ENCODE measurements at regions not wholly inside any gene's neighbourhood (a gene's known extent, or its start where the extent isn't known, plus 50 kb on each side); places are given as distances from the start of the nearest gene placed in this dataset.
A peak's percentile ranks its signal among the peaks of the same experiment; 100 is the strongest.
"Not testable (repeated sequence)": the region's sequence is repeated elsewhere in the genome, so short reads cannot be mapped to it uniquely, and the experiment has no call there.

DNA sequence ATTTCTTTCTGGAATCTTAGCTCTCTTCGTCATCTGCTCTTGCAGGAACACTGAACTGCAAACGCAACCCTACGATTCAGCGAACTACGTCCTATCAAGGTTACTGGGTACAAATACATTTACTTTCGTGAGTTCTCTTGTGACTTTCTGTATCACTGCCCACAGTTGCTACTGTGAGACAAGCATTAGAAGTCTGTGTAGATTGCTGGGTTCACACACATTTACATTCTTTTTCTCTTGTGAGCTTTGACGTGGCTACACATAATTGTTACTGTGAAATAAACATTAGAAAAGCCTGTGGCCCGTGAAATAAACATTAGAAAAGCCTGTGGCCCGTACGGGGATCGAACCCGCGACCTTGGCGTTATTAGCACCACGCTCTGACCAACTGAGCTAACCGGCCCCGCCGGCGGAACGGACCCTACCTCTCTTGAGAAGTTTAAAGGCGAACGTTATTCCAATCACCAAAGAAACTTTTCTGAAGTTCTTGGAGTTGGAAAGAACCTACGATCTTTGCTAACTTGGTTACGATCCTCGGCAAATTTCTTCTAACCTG, 61.2 kb upstream of the ZNF322 start:
- not testable (repeated sequence) for DNase-seq

DNA sequence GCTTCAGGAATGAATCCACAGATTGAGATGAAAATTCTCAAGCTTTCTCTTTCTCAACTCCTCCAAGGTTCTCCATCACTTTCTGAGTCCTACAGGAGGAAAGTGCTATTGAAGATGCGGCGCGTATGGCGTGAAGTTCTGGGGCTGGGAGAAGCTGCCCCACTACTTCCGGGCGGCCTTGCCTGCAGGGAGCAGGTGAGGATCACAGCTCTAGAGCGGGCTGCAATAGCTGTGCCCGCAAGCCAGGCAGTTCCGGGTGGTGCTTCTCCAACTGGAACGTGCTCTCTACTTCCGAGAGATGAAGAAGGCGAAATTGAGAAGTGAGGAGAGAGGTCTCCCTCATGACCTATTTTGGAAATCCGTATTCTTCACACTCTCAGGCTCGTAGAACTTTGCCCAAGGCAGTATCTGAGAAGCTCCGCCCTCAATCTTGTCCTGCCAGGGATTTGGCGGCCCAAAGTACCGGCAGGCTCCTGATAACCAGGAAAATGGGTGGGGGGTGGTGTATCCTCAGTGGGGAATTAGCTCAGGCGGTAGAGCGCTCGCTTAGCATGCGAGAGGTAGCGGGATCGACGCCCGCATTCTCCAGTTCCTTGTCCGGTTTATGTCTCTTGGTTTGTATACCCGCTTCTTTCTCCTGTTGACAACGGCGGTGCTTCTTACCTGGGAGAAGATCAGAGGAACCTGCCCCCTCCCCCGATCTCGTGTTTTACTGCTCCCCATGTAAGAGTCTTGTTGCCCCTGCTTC, 70.6 kb upstream of the ZNF322 start:
- DNase-seq: not testable (repeated sequence)

- DNase-seq: not testable (repeated sequence)
Observed at GRCh38 chr6:26734776-26735472, 75.4 kb upstream of the ZNF322 start.

DNA sequence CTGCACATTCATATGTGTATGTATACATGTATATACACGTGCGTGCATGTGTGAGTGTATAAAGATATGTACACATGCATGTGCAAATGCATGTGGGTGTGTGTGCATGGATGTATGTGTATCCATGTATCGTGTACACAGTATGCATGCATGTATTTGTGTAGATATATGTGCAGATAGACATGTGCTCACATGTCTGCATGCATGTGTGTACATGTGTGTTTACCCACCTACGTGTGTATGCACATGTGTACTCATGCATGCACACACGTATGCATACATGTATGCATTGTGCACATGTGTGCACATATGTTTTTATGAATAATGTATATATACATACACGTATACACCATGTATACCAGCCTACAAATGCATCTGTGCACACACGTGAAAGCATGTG, 80.3 kb upstream of the ZNF322 start:
- DNase-seq: no peak

DNA sequence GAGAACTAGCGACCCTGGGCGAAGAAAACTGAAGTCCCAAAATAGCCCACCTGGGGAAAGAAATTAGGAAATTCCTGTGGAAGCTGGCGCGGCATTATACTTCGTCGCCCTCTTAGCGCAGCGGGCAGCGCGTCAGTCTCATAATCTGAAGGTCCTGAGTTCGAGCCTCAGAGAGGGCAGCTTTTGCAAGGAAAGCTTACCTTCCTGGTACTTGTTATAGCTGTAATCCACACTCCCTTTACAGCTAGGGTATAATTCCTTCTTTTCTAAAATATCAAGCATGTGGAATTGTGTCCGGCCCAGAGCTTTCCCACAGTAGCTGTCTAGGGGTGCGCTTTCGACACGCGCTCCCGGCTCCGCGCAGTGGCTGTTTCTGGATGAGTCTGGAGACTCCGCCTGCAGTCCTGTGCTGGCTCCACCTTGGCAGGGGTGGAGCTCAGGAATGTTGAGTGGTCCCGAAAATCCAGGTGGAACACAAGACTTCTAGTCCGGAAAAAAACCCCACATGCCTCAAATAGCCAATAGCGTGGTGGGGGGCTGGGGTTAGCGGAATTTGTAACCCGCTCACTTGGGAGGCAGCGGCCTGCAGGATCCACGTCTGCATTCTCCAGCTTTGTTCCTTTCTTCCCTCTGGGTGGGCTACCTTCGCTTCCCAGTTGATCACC, 83.7 kb upstream of the ZNF322 start:
- DNase-seq: peak; percentile 63

DNA sequence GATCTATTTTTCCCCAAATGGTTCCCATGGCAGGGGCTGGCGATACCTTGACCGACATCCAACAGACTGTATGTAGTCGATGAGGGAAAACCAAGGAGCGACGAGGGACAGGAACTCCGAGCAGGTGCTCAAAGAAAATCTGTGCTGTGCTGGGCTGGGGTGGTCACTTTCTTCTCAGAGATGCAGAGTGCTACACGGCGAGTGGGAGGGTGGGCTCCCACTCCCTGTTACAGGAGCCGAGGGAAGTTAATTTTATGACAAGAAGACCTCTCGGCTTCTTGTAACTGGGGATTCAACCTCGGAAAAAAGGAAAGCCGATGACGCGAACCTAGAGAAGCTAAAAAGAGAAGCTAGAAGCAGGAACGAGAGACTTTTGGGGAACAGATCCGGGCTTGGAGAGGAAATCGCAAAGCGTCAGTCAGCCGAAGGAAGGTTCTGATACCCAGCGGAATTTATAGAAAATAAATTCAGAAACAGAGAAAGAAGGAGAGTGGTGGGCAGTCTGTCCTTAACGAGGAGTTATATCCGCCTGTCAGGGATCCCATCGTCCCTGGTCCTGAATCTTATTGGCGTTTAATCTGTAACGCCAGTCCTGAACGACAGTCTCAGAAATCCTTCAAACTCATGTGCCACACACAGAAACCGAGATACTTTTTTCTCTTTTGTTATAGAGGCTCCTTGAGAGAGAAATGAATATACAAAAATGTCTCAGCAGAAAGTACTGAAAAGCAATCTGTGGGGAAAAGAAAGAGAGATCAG, 84.6 kb upstream of the ZNF322 start:
- DNase-seq: no peak

GRCh38 chr6:26744837-26745282, 85.3 kb upstream of the ZNF322 start:
- not testable (repeated sequence) for DNase-seq

- DNase-seq: not testable (repeated sequence)
Observed at GRCh38 chr6:26745964-26746363, 86.4 kb upstream of the ZNF322 start.

GRCh38 chr6:26749126-26749758, 89.7 kb upstream of the ZNF322 start:
- not testable (repeated sequence) for DNase-seq

DNA sequence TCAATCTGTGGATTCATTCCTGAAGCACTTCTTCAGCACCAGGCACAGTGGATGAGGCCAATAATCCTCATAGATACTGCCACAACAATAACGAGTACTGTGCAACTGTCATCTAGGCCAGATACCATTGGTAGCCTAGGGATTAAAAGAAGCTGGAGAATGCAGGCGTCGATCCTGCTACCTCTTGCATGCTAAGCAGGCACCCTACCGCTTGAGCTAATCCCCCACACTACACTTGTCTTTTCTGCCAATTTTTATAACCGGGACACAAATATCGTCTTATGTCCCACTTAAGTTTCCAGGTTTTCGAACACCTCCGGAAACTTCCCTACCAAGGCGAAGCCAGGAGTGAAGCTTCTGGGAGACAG, 90.2 kb upstream of the ZNF322 start:
- not testable (repeated sequence) for DNase-seq

- DNase-seq: no peak
Observed at GRCh38 chr6:26754212-26754611, 94.7 kb upstream of the ZNF322 start.

- not testable (repeated sequence) for DNase-seq
Observed at GRCh38 chr6:26754801-26755200, 95.3 kb upstream of the ZNF322 start.

- DNase-seq: peak; percentile 58
Observed at GRCh38 chr6:26756067-26756805, 96.7 kb upstream of the ZNF322 start.

GRCh38 chr6:26766203-26766902, 106.8 kb upstream of the ZNF322 start:
- not testable (repeated sequence) for DNase-seq

- not testable (repeated sequence) for DNase-seq
Observed at GRCh38 chr6:26770941-26771666, 111.6 kb upstream of the ZNF322 start.

GRCh38 chr6:26773414-26773813, 113.9 kb upstream of the ZNF322 start:
- not testable (repeated sequence) for DNase-seq

DNA sequence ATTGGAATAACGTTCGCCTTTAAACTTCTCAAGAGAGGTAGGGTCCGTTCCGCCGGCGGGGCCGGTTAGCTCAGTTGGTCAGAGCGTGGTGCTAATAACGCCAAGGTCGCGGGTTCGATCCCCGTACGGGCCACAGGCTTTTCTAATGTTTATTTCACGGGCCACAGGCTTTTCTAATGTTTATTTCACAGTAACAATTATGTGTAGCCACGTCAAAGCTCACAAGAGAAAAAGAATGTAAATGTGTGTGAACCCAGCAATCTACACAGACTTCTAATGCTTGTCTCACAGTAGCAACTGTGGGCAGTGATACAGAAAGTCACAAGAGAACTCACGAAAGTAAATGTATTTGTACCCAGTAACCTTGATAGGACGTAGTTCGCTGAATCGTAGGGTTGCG, 121.0 kb upstream of the ZNF322 start:
- DNase-seq: not testable (repeated sequence)

GRCh38 chr6:26795474-26796307, 136.1 kb upstream of the ZNF322 start:
- not testable (repeated sequence) for DNase-seq

Data from activated CD4-positive, alpha-beta T cell treated with anti-CD3 and anti-CD28 coated beads, Interleukin-2, Interleukin-6, amounts not matched to agents 100 ng/mL and 50 ng/mL, durations not matched to agents 16 hours and 8 hours (primary cell).